GM18951 (cell line): ENCODE measurements at regions not wholly inside any gene's neighbourhood (a gene's known extent, or its start where the extent isn't known, plus 50 kb on each side); places are given as distances from the start of the nearest gene placed in this dataset.

Experiments
- POLR2A ChIP-seq: IDR thresholded peaks from 4 replicates; pipeline ENCODE4 v1.6.1; 2011; ENCODE audit warnings: mild to moderate bottlenecking; ENCODE audit not compliant: insufficient read length, insufficient read depth; ENCODE audit errors: extremely low read depth
- in situ Hi-C: fragments of 300-500 bp; cut with MboI; formaldehyde crosslinking; loops from one replicate; pipeline ENCODE4 v1.12.0; 2022; ENCODE audit warnings: low sequenced_read_pairs, mixed read lengths, inconsistent platforms; ENCODE audit not compliant: unreplicated experiment

- no peak for TF ChIP-seq POLR2A
- in situ Hi-C loops, result no loop called here
Observed at GRCh38 chr5:74476046-74476818, 164.3 kb downstream of the ENC1 start.

- in situ Hi-C loops, result no loop called here
Observed at GRCh38 chr5:74471875-74472274, 168.7 kb downstream of the ENC1 start.

GRCh38 chr5:74469234-74469994 is 171.1 kb downstream of the ENC1 start:
- in situ Hi-C loops, result no loop called here
- no peak for TF ChIP-seq POLR2A

More at GRCh38 chr5:74471875-74472274, 168.7 kb downstream of the ENC1 start:
- TF ChIP-seq POLR2A, result no peak

- no peak for TF ChIP-seq POLR2A
- in situ Hi-C loops, result no loop called here
Observed at GRCh38 chr5:74468421-74468820, 172.1 kb downstream of the ENC1 start.

GRCh38 chr5:74465724-74466123 is 174.8 kb downstream of the ENC1 start:
- in situ Hi-C loops, result no loop called here
- no peak for TF ChIP-seq POLR2A

GRCh38 chr5:74464512-74465209 is 175.9 kb downstream of the ENC1 start:
- in situ Hi-C loops, result no loop called here

GRCh38 chr5:74462356-74462755 is 178.2 kb downstream of the ENC1 start:
- in situ Hi-C loops, result no loop called here
- TF ChIP-seq POLR2A, result no peak

More at GRCh38 chr5:74464512-74465209, 175.9 kb downstream of the ENC1 start:
- no peak for TF ChIP-seq POLR2A

- TF ChIP-seq POLR2A, result no peak
- in situ Hi-C loops, result no loop called here
Observed at GRCh38 chr5:74461251-74461650, 179.3 kb downstream of the ENC1 start.

- TF ChIP-seq POLR2A, result no peak
- in situ Hi-C loops, result no loop called here
Observed at GRCh38 chr5:74460694-74461093, 179.8 kb downstream of the ENC1 start.

- no peak for TF ChIP-seq POLR2A
Observed at GRCh38 chr5:74459984-74460383, 180.5 kb downstream of the ENC1 start.

GRCh38 chr5:74457876-74458275 is 182.7 kb downstream of the ENC1 start:
- in situ Hi-C loops, result no loop called here
- TF ChIP-seq POLR2A, result no peak

More at GRCh38 chr5:74459984-74460383, 180.5 kb downstream of the ENC1 start:
- in situ Hi-C loops, result no loop called here

GRCh38 chr5:74454263-74455030 is 186.1 kb downstream of the ENC1 start:
- no peak for TF ChIP-seq POLR2A
- in situ Hi-C loops, result no loop called here

- in situ Hi-C loops, result no loop called here
- no peak for TF ChIP-seq POLR2A
Observed at GRCh38 chr5:74452856-74453255, 187.7 kb downstream of the ENC1 start.
